ENCODE measurements at regions not wholly inside any gene's neighbourhood (a gene's known extent, or its start where the extent isn't known, plus 50 kb on each side); places are given as distances from the start of the nearest gene placed in this dataset.
A peak's percentile ranks its signal among the peaks of the same experiment; 100 is the strongest.

GRCh38 chr19:33919291-33919690, 122.6 kb downstream of the KCTD15 start:
- Histone ChIP-seq H3K9me3 (ENCODE audit: control insufficient read depth, insufficient read depth, low read depth, low read length) (no peaks in the 10 kb centered on the region), H3K27ac (ENCODE audit: low read depth, low read length) (no peak overlapping the region), H3K9ac (ENCODE audit: low read length) (no peak overlapping the region)

DNA sequence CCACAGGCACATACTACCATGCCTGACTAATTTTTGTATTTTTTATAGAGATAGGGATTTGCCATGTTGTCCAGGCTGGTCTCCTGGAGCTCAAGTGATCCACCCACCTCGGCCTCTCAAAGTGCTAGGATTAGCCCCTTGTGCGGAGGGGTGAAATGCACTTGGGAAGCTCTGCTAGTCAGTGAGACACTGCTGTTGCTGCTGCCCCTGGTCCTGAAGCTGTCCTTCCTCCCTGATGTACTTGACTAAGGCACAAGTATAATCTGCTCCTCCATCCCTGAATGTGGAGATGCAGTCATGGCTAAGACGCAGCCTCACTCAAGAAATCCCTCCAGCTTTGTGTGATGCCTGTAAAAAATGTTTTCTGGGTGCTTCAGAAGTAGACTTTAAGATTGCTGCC, 124.5 kb downstream of the KCTD15 start:
- H3K9ac ChIP-seq (ENCODE audit: low read length): no peak overlapping the region
- H3K9me3 ChIP-seq (ENCODE audit: control insufficient read depth, insufficient read depth, low read depth, low read length): no peaks in the 10 kb centered on the region
- no peak overlapping the region for H3K4me3 ChIP-seq (ENCODE audit: low read depth, low read length)

More at GRCh38 chr19:33919291-33919690, 122.6 kb downstream of the KCTD15 start:
- Histone ChIP-seq H3K36me3 (ENCODE audit: control insufficient read depth, insufficient read depth, low read length) (no peaks in the 10 kb centered on the region), H3K4me1 (ENCODE audit: control insufficient read depth, insufficient read depth, low read length) (no peaks in the 10 kb centered on the region), H3K4me3 (ENCODE audit: low read depth, low read length) (no peak overlapping the region), H3K27me3 (ENCODE audit: control insufficient read depth, insufficient read depth, low read length) (no peaks in the 10 kb centered on the region)

GRCh38 chr19:33926306-33926705, 129.6 kb downstream of the KCTD15 start:
- H3K4me1 ChIP-seq (ENCODE audit: control insufficient read depth, insufficient read depth, low read length): peaks cover 22% of the 10 kb centered on the region
- H3K27ac ChIP-seq (ENCODE audit: low read depth, low read length): no peak overlapping the region
- no peaks in the 10 kb centered on the region for H3K36me3 ChIP-seq (ENCODE audit: control insufficient read depth, insufficient read depth, low read length)
- H3K9ac ChIP-seq (ENCODE audit: low read length): no peak overlapping the region
- H3K4me3 ChIP-seq (ENCODE audit: low read depth, low read length): no peak overlapping the region
- no peaks in the 10 kb centered on the region for H3K9me3 ChIP-seq (ENCODE audit: control insufficient read depth, insufficient read depth, low read depth, low read length)
- no peaks in the 10 kb centered on the region for H3K27me3 ChIP-seq (ENCODE audit: control insufficient read depth, insufficient read depth, low read length)

More for the DNA sequence above, 124.5 kb downstream of the KCTD15 start:
- no peaks in the 10 kb centered on the region for H3K4me1 ChIP-seq (ENCODE audit: control insufficient read depth, insufficient read depth, low read length)
- H3K36me3 ChIP-seq (ENCODE audit: control insufficient read depth, insufficient read depth, low read length): no peaks in the 10 kb centered on the region
- H3K27me3 ChIP-seq (ENCODE audit: control insufficient read depth, insufficient read depth, low read length): no peaks in the 10 kb centered on the region
- H3K27ac ChIP-seq (ENCODE audit: low read depth, low read length): no peak overlapping the region

DNA sequence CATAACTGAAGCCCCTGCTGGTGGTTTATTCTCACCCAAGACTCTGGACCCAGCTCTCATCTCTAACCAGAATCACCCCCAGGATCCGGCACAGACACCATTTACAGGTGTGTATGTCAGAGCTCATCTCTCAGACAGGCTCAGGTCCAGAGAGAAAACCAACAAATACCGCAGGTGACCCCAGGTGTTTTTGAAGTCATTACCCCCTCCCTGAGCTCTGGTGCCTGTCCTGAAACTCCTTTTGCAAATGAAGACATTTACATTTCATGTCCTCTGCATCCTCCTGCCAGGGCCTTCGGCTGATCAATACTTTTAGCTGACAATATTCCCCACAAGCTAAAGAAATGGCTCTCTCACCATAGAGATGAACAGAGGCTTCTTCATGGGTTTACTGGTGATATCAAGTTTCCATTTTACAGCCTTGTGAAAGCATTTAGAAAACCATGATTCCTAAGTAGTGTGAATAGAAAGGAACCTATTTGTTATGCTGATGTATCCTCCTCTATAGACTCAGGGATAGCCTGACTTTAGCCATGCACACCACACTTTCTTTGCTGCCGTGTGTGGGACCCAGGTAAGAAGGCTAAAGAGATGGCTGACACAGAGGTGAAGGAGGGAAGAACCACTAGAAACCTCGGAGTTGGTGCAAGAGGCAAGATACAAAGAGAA, 131.3 kb downstream of the KCTD15 start:
- Histone ChIP-seq H3K27me3 (ENCODE audit: control insufficient read depth, insufficient read depth, low read length) (no peaks in the 10 kb centered on the region), H3K27ac (ENCODE audit: low read depth, low read length) (0 out of 2 replicates have a peak overlapping the region, but pooled peaks have one; percentile 18), H3K36me3 (ENCODE audit: control insufficient read depth, insufficient read depth, low read length) (no peaks in the 10 kb centered on the region), H3K9ac (ENCODE audit: low read length) (no peak overlapping the region), H3K4me1 (ENCODE audit: control insufficient read depth, insufficient read depth, low read length) (peaks cover 22% of the 10 kb centered on the region), H3K4me3 (ENCODE audit: low read depth, low read length) (peak overlapping the region; percentile 17; the same call in 1 of the 2 replicates), H3K9me3 (ENCODE audit: control insufficient read depth, insufficient read depth, low read depth, low read length) (no peaks in the 10 kb centered on the region)

DNA sequence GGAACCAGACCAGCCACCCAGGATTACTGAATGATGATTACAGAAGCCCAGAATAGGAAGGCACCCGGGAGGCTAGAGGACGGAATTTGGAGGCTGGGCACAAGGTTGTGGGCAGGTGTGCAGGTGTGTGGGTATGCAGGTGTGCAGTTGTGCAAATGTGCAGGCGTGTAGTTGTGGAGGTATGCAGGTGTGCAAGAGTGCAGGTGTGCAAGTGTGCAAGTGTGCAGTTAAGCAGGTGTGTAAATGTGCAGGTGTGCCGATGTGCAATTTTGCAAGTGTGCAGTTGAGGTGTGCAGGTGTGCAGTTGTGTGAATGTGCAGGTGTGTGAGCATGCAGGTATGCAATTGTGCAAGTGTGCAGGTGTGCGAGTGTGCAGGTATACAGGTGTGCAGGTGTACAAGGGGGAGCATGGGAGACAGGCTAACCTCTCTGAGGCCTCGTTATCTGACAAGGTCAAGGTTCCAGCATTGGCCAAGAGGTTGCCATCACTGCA, 131.8 kb downstream of the KCTD15 start:
- H3K4me3 ChIP-seq (ENCODE audit: low read depth, low read length): no peak overlapping the region
- no peaks in the 10 kb centered on the region for H3K27me3 ChIP-seq (ENCODE audit: control insufficient read depth, insufficient read depth, low read length)
- no peak overlapping the region for H3K9ac ChIP-seq (ENCODE audit: low read length)
- no peak overlapping the region for H3K27ac ChIP-seq (ENCODE audit: low read depth, low read length)
- peaks cover 22% of the 10 kb centered on the region for H3K4me1 ChIP-seq (ENCODE audit: control insufficient read depth, insufficient read depth, low read length)
- H3K9me3 ChIP-seq (ENCODE audit: control insufficient read depth, insufficient read depth, low read depth, low read length): peaks cover 1% of the 10 kb centered on the region; the same call in 1 of the 2 replicates
- no peaks in the 10 kb centered on the region for H3K36me3 ChIP-seq (ENCODE audit: control insufficient read depth, insufficient read depth, low read length)

- Histone ChIP-seq H3K36me3 (ENCODE audit: control insufficient read depth, insufficient read depth, low read length) (no peaks in the 10 kb centered on the region), H3K9ac (ENCODE audit: low read length) (no peak overlapping the region), H3K4me3 (ENCODE audit: low read depth, low read length) (no peak overlapping the region), H3K9me3 (ENCODE audit: control insufficient read depth, insufficient read depth, low read depth, low read length) (peaks cover 16% of the 10 kb centered on the region), H3K4me1 (ENCODE audit: control insufficient read depth, insufficient read depth, low read length) (peaks cover 3% of the 10 kb centered on the region; the same call in 1 of the 2 replicates), H3K27ac (ENCODE audit: low read depth, low read length) (no peak overlapping the region), H3K27me3 (ENCODE audit: control insufficient read depth, insufficient read depth, low read length) (no peaks in the 10 kb centered on the region)
Measured at GRCh38 chr19:33933931-33934330, 137.3 kb downstream of the KCTD15 start.

- H3K9ac ChIP-seq (ENCODE audit: low read length): no peak overlapping the region
- H3K9me3 ChIP-seq (ENCODE audit: control insufficient read depth, insufficient read depth, low read depth, low read length): peaks cover 11% of the 10 kb centered on the region
- H3K36me3 ChIP-seq (ENCODE audit: control insufficient read depth, insufficient read depth, low read length): no peaks in the 10 kb centered on the region
- no peak overlapping the region for H3K4me3 ChIP-seq (ENCODE audit: low read depth, low read length)
- H3K27me3 ChIP-seq (ENCODE audit: control insufficient read depth, insufficient read depth, low read length): no peaks in the 10 kb centered on the region
- no peak overlapping the region for H3K27ac ChIP-seq (ENCODE audit: low read depth, low read length)
- no peaks in the 10 kb centered on the region for H3K4me1 ChIP-seq (ENCODE audit: control insufficient read depth, insufficient read depth, low read length)
Measured at GRCh38 chr19:33938821-33939220, 142.2 kb downstream of the KCTD15 start.

DNA sequence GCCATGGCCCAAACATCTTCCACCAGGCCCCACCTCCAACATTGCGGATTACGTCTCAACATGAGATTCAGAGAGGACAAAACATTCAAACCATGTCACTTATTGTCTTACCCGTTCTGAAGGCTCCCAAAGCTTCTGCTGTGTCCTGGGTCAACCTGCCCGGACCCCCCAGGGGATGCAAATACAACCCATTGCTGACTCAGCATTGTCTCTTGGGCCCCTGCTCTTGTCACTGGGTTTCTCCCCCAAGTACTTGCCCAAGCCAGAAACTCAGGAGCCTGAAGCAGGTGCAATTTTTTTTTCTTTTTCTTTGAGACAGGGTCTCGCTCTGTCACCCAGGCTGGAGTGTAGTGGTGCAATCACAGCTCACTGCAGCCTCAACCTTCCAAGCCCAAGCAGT, 144.5 kb downstream of the KCTD15 start:
- H3K9me3 ChIP-seq (ENCODE audit: control insufficient read depth, insufficient read depth, low read depth, low read length): no peaks in the 10 kb centered on the region
- no peaks in the 10 kb centered on the region for H3K4me1 ChIP-seq (ENCODE audit: control insufficient read depth, insufficient read depth, low read length)
- H3K4me3 ChIP-seq (ENCODE audit: low read depth, low read length): no peak overlapping the region
- no peak overlapping the region for H3K9ac ChIP-seq (ENCODE audit: low read length)
- H3K36me3 ChIP-seq (ENCODE audit: control insufficient read depth, insufficient read depth, low read length): no peaks in the 10 kb centered on the region
- no peak overlapping the region for H3K27ac ChIP-seq (ENCODE audit: low read depth, low read length)
- no peaks in the 10 kb centered on the region for H3K27me3 ChIP-seq (ENCODE audit: control insufficient read depth, insufficient read depth, low read length)

DNA sequence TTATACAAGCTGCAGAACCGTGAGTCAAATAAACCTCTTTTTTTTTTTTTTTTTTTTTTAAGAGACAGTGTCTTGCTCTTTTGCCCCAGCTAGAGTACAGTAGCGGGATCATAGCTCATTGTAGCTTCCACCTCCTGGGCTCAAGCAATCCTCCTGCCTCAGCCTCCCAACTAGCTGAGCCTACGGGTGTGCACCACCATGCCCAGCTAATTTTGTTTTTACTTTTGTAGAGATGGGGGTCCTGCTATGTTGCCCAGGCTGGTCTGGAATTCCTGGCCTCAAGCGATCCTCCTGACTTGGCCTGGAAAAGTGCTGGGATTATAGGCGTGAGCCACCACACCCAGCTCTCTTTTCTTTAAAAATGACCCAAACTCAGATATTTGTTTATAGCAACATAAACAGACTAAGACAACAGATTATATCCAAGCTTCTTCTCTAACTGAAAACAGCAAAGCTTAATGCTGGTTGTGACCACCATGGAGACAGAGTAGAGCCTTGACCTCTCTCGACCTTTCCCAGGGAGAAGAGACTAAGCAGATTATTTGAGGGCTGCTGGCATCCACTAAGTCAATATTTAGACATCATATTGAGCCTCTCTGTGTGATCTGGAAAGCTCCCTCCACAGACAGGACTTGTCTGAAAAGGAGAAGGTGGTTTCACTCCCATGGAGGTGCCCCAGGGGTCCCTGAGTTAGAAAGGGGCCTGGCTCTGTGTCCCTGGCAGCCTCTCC, 150.0 kb downstream of the KCTD15 start:
- no peak overlapping the region for H3K4me3 ChIP-seq (ENCODE audit: low read depth, low read length)
- H3K36me3 ChIP-seq (ENCODE audit: control insufficient read depth, insufficient read depth, low read length): no peaks in the 10 kb centered on the region
- no peak overlapping the region for H3K9ac ChIP-seq (ENCODE audit: low read length)
- H3K27ac ChIP-seq (ENCODE audit: low read depth, low read length): no peak overlapping the region
- no peaks in the 10 kb centered on the region for H3K27me3 ChIP-seq (ENCODE audit: control insufficient read depth, insufficient read depth, low read length)
- no peaks in the 10 kb centered on the region for H3K9me3 ChIP-seq (ENCODE audit: control insufficient read depth, insufficient read depth, low read depth, low read length)
- H3K4me1 ChIP-seq (ENCODE audit: control insufficient read depth, insufficient read depth, low read length): no peaks in the 10 kb centered on the region

DNA sequence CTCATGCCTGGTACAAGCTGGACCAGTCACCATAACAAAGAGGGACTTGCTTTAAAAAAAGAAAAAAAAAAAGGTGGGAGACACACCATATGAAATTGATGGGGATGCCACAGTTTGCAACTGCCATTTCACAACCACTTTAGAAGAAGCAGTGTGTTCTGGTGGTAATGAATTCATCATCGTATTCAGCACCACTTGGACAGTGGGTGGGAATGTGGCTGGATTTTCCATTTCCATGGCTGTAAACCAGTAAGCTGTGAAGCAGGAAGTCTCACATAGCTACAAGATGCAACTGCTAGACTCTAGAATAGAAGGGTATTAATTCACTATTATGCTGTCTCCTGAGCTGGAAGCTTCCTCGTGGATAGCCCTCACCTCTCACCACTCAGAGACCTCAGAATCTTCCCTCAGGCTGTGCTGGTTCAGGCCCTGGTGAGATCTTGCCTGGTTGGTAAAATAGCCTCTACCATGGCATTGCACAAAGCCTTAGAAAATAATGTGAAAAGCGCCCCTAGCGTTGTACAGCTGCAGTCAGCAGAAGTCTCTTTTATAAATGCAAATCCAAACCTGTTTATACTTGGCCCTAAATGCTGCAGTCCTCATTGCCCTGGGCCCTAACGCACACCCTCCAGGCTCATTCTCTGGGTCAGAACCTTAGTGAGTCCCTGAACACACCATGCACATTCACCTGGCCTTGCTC, 150.7 kb downstream of the KCTD15 start:
- no peaks in the 10 kb centered on the region for H3K27me3 ChIP-seq (ENCODE audit: control insufficient read depth, insufficient read depth, low read length)
- no peak overlapping the region for H3K4me3 ChIP-seq (ENCODE audit: low read depth, low read length)
- H3K9ac ChIP-seq (ENCODE audit: low read length): no peak overlapping the region
- no peaks in the 10 kb centered on the region for H3K4me1 ChIP-seq (ENCODE audit: control insufficient read depth, insufficient read depth, low read length)
- no peaks in the 10 kb centered on the region for H3K9me3 ChIP-seq (ENCODE audit: control insufficient read depth, insufficient read depth, low read depth, low read length)
- H3K27ac ChIP-seq (ENCODE audit: low read depth, low read length): no peak overlapping the region
- no peaks in the 10 kb centered on the region for H3K36me3 ChIP-seq (ENCODE audit: control insufficient read depth, insufficient read depth, low read length)
